Mammary epithelial cell (primary cell): ENCODE measurements at regions not wholly inside any gene's neighbourhood (a gene's known extent, or its start where the extent isn't known, plus 50 kb on each side); places are given as distances from the start of the nearest gene placed in this dataset.

Experiments used
- CTCF ChIP-seq, 2 donors: IDR thresholded peaks in 1 of 2; conservative IDR thresholded peaks in 1 of 2; 2 replicates each; pipeline ENCODE4 v1.5.1; 2011 to 2012; ENCODE audit warnings: inconsistent platforms in 2 of 2, low read length in 2 of 2, mild to moderate bottlenecking in 2 of 2, control low read depth in 1 of 2, low read depth in 1 of 2; ENCODE audit not compliant: insufficient read depth in 1 of 2; ENCODE audit errors: extremely low read depth in 1 of 2
- EZH2 ChIP-seq: IDR thresholded peaks from 2 replicates; pipeline ENCODE4 v1.6.1; 2012; ENCODE audit warnings: low read length, inconsistent platforms, borderline replicate concordance

- no peak for TF ChIP-seq CTCF (conservative IDR thresholded peaks at IDR 0.05 in 1 of 2, IDR thresholded peaks at IDR 0.05 in 1 of 2; ENCODE audit: extremely low read depth in 1 of 2, insufficient read depth in 1 of 2, low read depth in 1 of 2, low read length in 2 of 2)
- no peak for TF ChIP-seq EZH2
Observed at GRCh38 chr3:127085576-127085975, 102.7 kb downstream of the PLXNA1 start.
